AG04450 (cell line): ENCODE measurements at regions not wholly inside any gene's neighbourhood (a gene's known extent, or its start where the extent isn't known, plus 50 kb on each side); places are given as distances from the start of the nearest gene placed in this dataset.

ENCODE experiments used
- CTCF ChIA-PET: fragments of 300-600, 350-600 bp; formaldehyde crosslinking; extraction: SDS; loops from one replicate; lab custom pipeline; 2022; ENCODE audit warnings: antibody characterized with exemption, inconsistent platforms; lab: Charles Lee
- POLR2A ChIA-PET: fragments of 350-600 bp; formaldehyde crosslinking; extraction: SDS; loops from one replicate; lab custom pipeline; 2021; ENCODE audit warnings: antibody characterized with exemption, inconsistent platforms; lab: Yijun Ruan, JAX
- DNase-seq: peaks from one replicate; pipeline ENCODE4 v3.0.0-alpha.2; 2011; ENCODE audit warnings: low read depth, low spot score
- H3K27ac ChIP-seq: one replicate; pipeline ENCODE4 v1.5.1; 2012; ENCODE audit warnings: low read depth, low read length, control low read depth
- H3K27me3 ChIP-seq: one replicate; pipeline ENCODE4 v1.6.0; 2012; ENCODE audit warnings: low read length; ENCODE audit not compliant: control insufficient read depth, insufficient read depth
- H3K4me3 ChIP-seq: 2 replicates; pipeline ENCODE4 v1.5.1; 2011; ENCODE audit warnings: mild to moderate bottlenecking, low read depth, low read length, control low read depth
- H3K9me3 ChIP-seq: 2 replicates; pipeline ENCODE4 v1.5.1; 2012; ENCODE audit warnings: low read length; ENCODE audit not compliant: control insufficient read depth, insufficient read depth
- TF ChIP-seq, protein P1 (sequence below): IDR thresholded peaks from 2 replicates; pipeline ENCODE4 v1.5.1; 2011; ENCODE audit warnings: low read depth, low read length, control low read depth, inconsistent platforms

DNA sequence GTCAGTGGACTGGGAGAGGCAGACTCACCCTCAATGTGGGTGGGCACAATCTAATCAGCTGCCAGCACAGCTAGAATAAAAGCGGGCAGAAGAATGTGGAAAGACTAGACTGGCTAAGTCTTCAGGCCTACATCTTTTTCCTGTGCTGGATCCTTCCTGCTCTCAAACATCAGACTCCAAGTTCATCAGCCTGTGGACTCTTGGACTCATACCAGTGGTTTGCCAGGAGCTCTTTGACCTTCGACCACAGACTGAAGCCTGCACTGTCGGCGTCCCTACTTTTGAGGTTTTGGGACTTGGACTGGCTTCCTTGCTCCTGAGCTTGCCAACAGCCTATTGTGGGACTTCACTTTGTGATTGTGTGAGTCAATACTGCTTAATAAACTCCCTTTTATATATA lies 68.0 kb downstream of the CNTN3 start:
- ChIA-PET POLR2A (no interaction called here), CTCF (interaction anchor here (0.7 kb wide), 1 partner anchor 14 kb away, joined by 3 read pairs; no protein-coding TSS in a partner anchor)
- no peak overlapping the region for H3K27ac ChIP-seq
- no peaks in the 10 kb centered on the region for H3K9me3 ChIP-seq
- no peaks in the 10 kb centered on the region for H3K27me3 ChIP-seq
- H3K4me3 ChIP-seq = no peak overlapping the region
- TF ChIP-seq, protein P1, sequence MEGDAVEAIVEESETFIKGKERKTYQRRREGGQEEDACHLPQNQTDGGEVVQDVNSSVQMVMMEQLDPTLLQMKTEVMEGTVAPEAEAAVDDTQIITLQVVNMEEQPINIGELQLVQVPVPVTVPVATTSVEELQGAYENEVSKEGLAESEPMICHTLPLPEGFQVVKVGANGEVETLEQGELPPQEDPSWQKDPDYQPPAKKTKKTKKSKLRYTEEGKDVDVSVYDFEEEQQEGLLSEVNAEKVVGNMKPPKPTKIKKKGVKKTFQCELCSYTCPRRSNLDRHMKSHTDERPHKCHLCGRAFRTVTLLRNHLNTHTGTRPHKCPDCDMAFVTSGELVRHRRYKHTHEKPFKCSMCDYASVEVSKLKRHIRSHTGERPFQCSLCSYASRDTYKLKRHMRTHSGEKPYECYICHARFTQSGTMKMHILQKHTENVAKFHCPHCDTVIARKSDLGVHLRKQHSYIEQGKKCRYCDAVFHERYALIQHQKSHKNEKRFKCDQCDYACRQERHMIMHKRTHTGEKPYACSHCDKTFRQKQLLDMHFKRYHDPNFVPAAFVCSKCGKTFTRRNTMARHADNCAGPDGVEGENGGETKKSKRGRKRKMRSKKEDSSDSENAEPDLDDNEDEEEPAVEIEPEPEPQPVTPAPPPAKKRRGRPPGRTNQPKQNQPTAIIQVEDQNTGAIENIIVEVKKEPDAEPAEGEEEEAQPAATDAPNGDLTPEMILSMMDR = no peak
- no peak for DNase-seq

DNA sequence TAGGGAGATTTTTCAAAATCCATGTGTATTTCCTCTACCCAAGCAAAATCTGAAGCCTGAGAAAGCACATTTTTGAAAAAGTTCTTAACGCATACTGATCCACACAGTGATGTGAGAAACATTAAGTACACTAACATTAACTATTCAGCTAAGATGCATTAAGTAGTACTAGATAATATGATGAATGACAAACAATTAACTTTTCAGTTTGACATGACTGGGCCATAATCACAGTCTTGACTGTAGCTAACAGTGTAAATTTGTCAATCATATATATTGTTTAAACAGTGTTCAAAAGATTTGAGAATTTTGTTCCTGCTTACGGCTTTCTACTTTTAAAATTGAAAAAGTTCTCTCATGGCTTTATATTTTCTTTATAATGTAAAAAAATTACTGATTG lies 72.0 kb downstream of the CNTN3 start:
- Histone ChIP-seq H3K27ac (no peak overlapping the region), H3K9me3 (no peaks in the 10 kb centered on the region), H3K27me3 (no peaks in the 10 kb centered on the region), H3K4me3 (no peak overlapping the region)
- TF ChIP-seq, protein P1 = no peak
- ChIA-PET POLR2A (no interaction called here), CTCF (no interaction called here)
- no peak for DNase-seq

DNA sequence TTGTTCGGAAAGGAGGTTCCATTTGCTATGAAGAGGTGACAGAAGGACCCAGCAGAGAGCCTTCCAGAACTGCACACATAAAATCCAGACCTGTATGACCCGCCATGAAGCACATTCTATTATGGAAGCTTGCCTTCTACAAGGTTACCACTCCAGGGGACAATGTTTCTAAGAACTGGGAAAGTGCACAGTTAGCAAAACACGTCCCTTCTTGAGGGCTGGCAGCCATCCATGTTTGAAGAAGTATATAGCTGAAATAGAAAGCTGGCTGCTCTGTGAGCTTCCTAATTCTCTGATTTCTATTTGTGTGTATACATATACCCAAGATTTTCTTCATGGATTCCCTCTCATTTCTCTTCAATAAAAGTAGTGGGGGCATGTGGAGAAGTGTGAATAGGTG lies 74.6 kb downstream of the CNTN3 start:
- Histone ChIP-seq H3K27me3 (no peaks in the 10 kb centered on the region), H3K4me3 (no peak overlapping the region), H3K9me3 (no peaks in the 10 kb centered on the region), H3K27ac (no peak overlapping the region)
- no peak for DNase-seq
- ChIA-PET CTCF (interaction anchor here (0.9 kb wide), 1 partner anchor 30 kb away, joined by 3 read pairs; no protein-coding TSS in a partner anchor), POLR2A (no interaction called here)
- TF ChIP-seq, protein P1 = no peak

DNA sequence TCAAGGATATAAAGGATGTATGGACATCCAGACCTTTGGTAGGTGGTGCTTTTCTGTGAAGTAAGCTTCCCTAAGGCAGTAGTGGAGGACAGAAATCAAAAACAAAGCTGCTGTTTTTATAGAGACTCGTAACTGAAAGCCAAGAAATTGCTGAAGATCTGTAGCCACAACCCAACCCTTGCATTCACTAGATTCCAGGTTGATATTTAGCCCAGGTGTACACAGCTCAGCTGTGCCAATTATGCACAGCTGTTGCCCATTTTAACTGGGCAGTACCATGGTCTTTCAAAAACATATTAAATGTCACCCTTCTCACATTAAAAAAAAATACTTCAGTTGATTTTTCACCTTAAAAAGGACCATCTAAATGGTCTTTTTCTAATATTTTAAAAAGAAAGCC lies 75.8 kb downstream of the CNTN3 start:
- POLR2A ChIA-PET = no interaction called here
- CTCF ChIA-PET = interaction anchor here (0.6 kb wide), 1 partner anchor 16 kb away, joined by 3 read pairs; no protein-coding TSS in a partner anchor
- TF ChIP-seq, protein P1 = no peak
- no peak overlapping the region for H3K4me3 ChIP-seq
- H3K27me3 ChIP-seq = no peaks in the 10 kb centered on the region
- DNase-seq = no peak
- no peak overlapping the region for H3K27ac ChIP-seq
- no peaks in the 10 kb centered on the region for H3K9me3 ChIP-seq

DNA sequence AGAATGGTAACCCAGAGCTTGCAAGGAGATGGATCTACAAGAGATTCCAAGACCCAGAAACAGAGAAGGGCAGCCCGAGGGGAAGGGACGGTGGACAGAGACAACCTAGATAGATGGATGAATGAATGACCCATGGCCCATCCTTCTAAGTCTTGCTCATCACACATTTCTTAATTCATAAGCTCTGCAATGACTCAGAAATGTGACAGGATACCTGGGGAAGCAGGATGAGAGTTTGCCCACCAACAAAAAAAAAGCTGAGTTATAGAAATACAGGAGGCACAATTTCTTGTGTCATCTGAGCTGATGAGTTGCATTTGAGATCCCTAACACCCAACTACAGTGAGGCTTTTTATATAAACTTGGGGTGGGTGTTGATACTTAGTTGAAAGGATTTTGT lies 76.6 kb downstream of the CNTN3 start:
- no peak overlapping the region for H3K27ac ChIP-seq
- H3K4me3 ChIP-seq = no peak overlapping the region
- ChIA-PET POLR2A (no interaction called here), CTCF (no interaction called here)
- no peaks in the 10 kb centered on the region for H3K9me3 ChIP-seq
- TF ChIP-seq, protein P1 = no peak
- H3K27me3 ChIP-seq = no peaks in the 10 kb centered on the region
- no peak for DNase-seq
